HG03039 (cell line): ENCODE measurements at regions not wholly inside any gene's neighbourhood (a gene's known extent, or its start where the extent isn't known, plus 50 kb on each side); places are given as distances from the start of the nearest gene placed in this dataset.

Source experiments
- ATAC-seq: cut with Tn5 transposase; IDR thresholded peaks from one replicate; pipeline ENCODE4 v1.9.1; 2021; ENCODE audit warnings: mild to moderate bottlenecking, moderate library complexity; ENCODE audit not compliant: unreplicated experiment

- ATAC-seq: no peak
Measured at GRCh38 chr3:1938975-1939374, 159.7 kb upstream of the CNTN4 start.

GRCh38 chr3:1942781-1943180 is 155.9 kb upstream of the CNTN4 start:
- ATAC-seq: no peak

GRCh38 chr3:1943395-1944118 is 155.1 kb upstream of the CNTN4 start:
- no peak for ATAC-seq

- ATAC-seq: no peak
Measured at GRCh38 chr3:1945698-1946097, 153.0 kb upstream of the CNTN4 start.

GRCh38 chr3:1953536-1953935 is 145.1 kb upstream of the CNTN4 start:
- no peak for ATAC-seq

GRCh38 chr3:1954632-1955031 is 144.0 kb upstream of the CNTN4 start:
- ATAC-seq: no peak

- no peak for ATAC-seq
Measured at GRCh38 chr3:1955170-1955569, 143.5 kb upstream of the CNTN4 start.

- ATAC-seq: no peak
Measured at GRCh38 chr3:1955750-1956149, 142.9 kb upstream of the CNTN4 start.

GRCh38 chr3:1960506-1960905 is 138.2 kb upstream of the CNTN4 start:
- ATAC-seq: no peak

- ATAC-seq: no peak
Measured at GRCh38 chr3:1962396-1963088, 136.1 kb upstream of the CNTN4 start.

- no peak for ATAC-seq
Measured at GRCh38 chr3:1963896-1964295, 134.8 kb upstream of the CNTN4 start.

- ATAC-seq: no peak
Measured at GRCh38 chr3:1967525-1967924, 131.1 kb upstream of the CNTN4 start.

- ATAC-seq: no peak
Measured at GRCh38 chr3:1969281-1969680, 129.4 kb upstream of the CNTN4 start.

GRCh38 chr3:1971780-1972179 is 126.9 kb upstream of the CNTN4 start:
- ATAC-seq: no peak

GRCh38 chr3:1979961-1980615 is 118.6 kb upstream of the CNTN4 start:
- ATAC-seq: no peak

- ATAC-seq: no peak
Measured at GRCh38 chr3:1987980-1988379, 110.7 kb upstream of the CNTN4 start.

GRCh38 chr3:1998739-1999138 is 99.9 kb upstream of the CNTN4 start:
- no peak for ATAC-seq

GRCh38 chr3:2001306-2002108 is 97.2 kb upstream of the CNTN4 start:
- no peak for ATAC-seq

GRCh38 chr3:2023959-2024358 is 74.7 kb upstream of the CNTN4 start:
- no peak for ATAC-seq

- no peak for ATAC-seq
Measured at GRCh38 chr3:2024713-2025112, 74.0 kb upstream of the CNTN4 start.

- ATAC-seq: no peak
Measured at GRCh38 chr3:2029559-2029958, 69.1 kb upstream of the CNTN4 start.
